Calu3 (cell line): ENCODE measurements at regions not wholly inside any gene's neighbourhood (a gene's known extent, or its start where the extent isn't known, plus 50 kb on each side); places are given as distances from the start of the nearest gene placed in this dataset.

Experiments used
- BruUV-seq: library from RNA; stranded (reverse); fragments of 400-500 nt; replicated peaks from 2 replicates; lab custom pipeline; 2021; lab: Mats Ljungman, UMichigan
- CTCF ChIA-PET: fragments of 300-600 bp; sonication (Branson Sonifier 250); formaldehyde crosslinking; loops from one replicate; lab custom pipeline; 2022; ENCODE audit warnings: antibody characterized with exemption; lab: Charles Lee
- DNase-seq: peaks from one replicate; pipeline ENCODE4 v3.0.0; 2022
- H3K27ac Mint-ChIP-seq: one replicate; pipeline ENCODE4 v1.8.0; 2022; ENCODE audit warnings: mixed read lengths; ENCODE audit not compliant: unreplicated experiment
- H3K27me3 Mint-ChIP-seq: one replicate; pipeline ENCODE4 v1.8.0; 2022; ENCODE audit warnings: mixed read lengths; ENCODE audit not compliant: unreplicated experiment
- H3K36me3 Mint-ChIP-seq: one replicate; pipeline ENCODE4 v1.8.0; 2022; ENCODE audit warnings: mild to moderate bottlenecking, moderate library complexity, mixed read lengths; ENCODE audit not compliant: insufficient read depth, unreplicated experiment
- H3K4me1 Mint-ChIP-seq: one replicate; pipeline ENCODE4 v1.8.0; 2022; ENCODE audit warnings: mild to moderate bottlenecking, low read depth, mixed read lengths; ENCODE audit not compliant: unreplicated experiment
- H3K4me3 Mint-ChIP-seq: one replicate; pipeline ENCODE4 v1.8.0; 2022; ENCODE audit warnings: mild to moderate bottlenecking, low read depth, moderate library complexity, mixed read lengths; ENCODE audit not compliant: unreplicated experiment
- H3K9me3 Mint-ChIP-seq: one replicate; pipeline ENCODE4 v1.8.0; 2022; ENCODE audit warnings: low read depth, mixed read lengths; ENCODE audit not compliant: unreplicated experiment
- intact Hi-C: fragments of 100-400 bp; cut with micrococcal nuclease; formaldehyde crosslinking; loops from one replicate; pipeline ENCODE4 v1.10.0; 2022; ENCODE audit not compliant: unreplicated experiment
- TF ChIP-seq, protein P1 (sequence below): fragments of 200-600 bp; IDR thresholded peaks from one replicate; pipeline ENCODE4 v1.8.0; 2022; ENCODE audit warnings: antibody characterized with exemption; ENCODE audit not compliant: unreplicated experiment

- intact Hi-C loops = no loop called here
- DNase-seq = no peak
- Mint-ChIP-seq H3K36me3 (no peaks in the 10 kb centered on the region), H3K4me1 (peaks cover 6% of the 10 kb centered on the region), H3K27me3 (no peaks in the 10 kb centered on the region), H3K27ac (no peak overlapping the region), H3K4me3 (no peak overlapping the region), H3K9me3 (no peaks in the 10 kb centered on the region)
- BruUV-seq = no TSS peak
- TF ChIP-seq, protein P1, sequence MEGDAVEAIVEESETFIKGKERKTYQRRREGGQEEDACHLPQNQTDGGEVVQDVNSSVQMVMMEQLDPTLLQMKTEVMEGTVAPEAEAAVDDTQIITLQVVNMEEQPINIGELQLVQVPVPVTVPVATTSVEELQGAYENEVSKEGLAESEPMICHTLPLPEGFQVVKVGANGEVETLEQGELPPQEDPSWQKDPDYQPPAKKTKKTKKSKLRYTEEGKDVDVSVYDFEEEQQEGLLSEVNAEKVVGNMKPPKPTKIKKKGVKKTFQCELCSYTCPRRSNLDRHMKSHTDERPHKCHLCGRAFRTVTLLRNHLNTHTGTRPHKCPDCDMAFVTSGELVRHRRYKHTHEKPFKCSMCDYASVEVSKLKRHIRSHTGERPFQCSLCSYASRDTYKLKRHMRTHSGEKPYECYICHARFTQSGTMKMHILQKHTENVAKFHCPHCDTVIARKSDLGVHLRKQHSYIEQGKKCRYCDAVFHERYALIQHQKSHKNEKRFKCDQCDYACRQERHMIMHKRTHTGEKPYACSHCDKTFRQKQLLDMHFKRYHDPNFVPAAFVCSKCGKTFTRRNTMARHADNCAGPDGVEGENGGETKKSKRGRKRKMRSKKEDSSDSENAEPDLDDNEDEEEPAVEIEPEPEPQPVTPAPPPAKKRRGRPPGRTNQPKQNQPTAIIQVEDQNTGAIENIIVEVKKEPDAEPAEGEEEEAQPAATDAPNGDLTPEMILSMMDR = no peak
- CTCF ChIA-PET = no interaction called here
Measured at GRCh38 chr11:24293964-24294363, 202.9 kb upstream of the LUZP2 start.

GRCh38 chr11:24295360-24295759 lies 201.5 kb upstream of the LUZP2 start:
- H3K27ac Mint-ChIP-seq = no peak overlapping the region
- H3K27me3 Mint-ChIP-seq = no peaks in the 10 kb centered on the region
- H3K36me3 Mint-ChIP-seq = no peaks in the 10 kb centered on the region
- H3K4me1 Mint-ChIP-seq = peaks cover 6% of the 10 kb centered on the region
- H3K4me3 Mint-ChIP-seq = no peak overlapping the region
- DNase-seq = no peak
- H3K9me3 Mint-ChIP-seq = peaks cover 2% of the 10 kb centered on the region
- intact Hi-C loops = no loop called here
- CTCF ChIA-PET = interaction anchor here (0.6 kb wide), 1 partner anchor 10 kb away, joined by 3 read pairs; no protein-coding TSS in a partner anchor
- TF ChIP-seq, protein P1 = no peak
- BruUV-seq = no TSS peak

- H3K4me3 Mint-ChIP-seq = no peak overlapping the region
- H3K4me1 Mint-ChIP-seq = peaks cover 6% of the 10 kb centered on the region
- H3K27ac Mint-ChIP-seq = no peak overlapping the region
- BruUV-seq = no TSS peak
- peaks cover 2% of the 10 kb centered on the region for H3K9me3 Mint-ChIP-seq
- TF ChIP-seq, protein P1 = no peak
- intact Hi-C loops = no loop called here
- no peaks in the 10 kb centered on the region for H3K27me3 Mint-ChIP-seq
- CTCF ChIA-PET = no interaction called here
- no peak for DNase-seq
- no peaks in the 10 kb centered on the region for H3K36me3 Mint-ChIP-seq
Measured at GRCh38 chr11:24297461-24297860, 199.4 kb upstream of the LUZP2 start.

DNA sequence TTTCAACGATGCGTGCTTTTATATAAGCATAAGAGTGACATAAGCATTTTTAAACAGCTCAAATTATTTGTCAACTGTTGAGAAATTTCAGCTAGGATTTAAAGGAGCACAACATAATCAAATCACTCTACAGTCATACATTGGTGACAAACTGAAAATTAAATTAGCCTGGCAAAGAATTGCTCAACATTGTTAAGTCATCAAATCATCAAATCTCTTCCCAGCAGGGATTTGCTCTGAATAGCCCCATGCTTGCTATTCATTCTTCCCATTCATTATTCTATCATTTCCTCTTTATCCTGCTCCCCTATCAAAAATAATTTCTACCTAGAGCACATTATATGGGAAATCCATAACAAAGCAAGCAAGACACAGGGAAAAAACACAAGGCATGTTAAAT lies 198.7 kb upstream of the LUZP2 start:
- H3K36me3 Mint-ChIP-seq = no peaks in the 10 kb centered on the region

More for the DNA sequence above, 198.7 kb upstream of the LUZP2 start:
- H3K27ac Mint-ChIP-seq = no peak overlapping the region
- H3K4me1 Mint-ChIP-seq = peaks cover 6% of the 10 kb centered on the region
- no peaks in the 10 kb centered on the region for H3K27me3 Mint-ChIP-seq
- peaks cover 2% of the 10 kb centered on the region for H3K9me3 Mint-ChIP-seq
- CTCF ChIA-PET = no interaction called here
- intact Hi-C loops = no loop called here
- no peak overlapping the region for H3K4me3 Mint-ChIP-seq
- BruUV-seq = no TSS peak
- DNase-seq = no peak
- TF ChIP-seq, protein P1 = no peak
